ENCODE measurements at regions not wholly inside any gene's neighbourhood (a gene's known extent, or its start where the extent isn't known, plus 50 kb on each side); places are given as distances from the start of the nearest gene placed in this dataset.

GRCh38 chr1:23639460-23640095 is 52.0 kb upstream of the RPL11 start:
- DNase-seq (ENCODE audit: low read depth, low spot score): no peak

GRCh38 chr1:23638786-23639241 is 52.8 kb upstream of the RPL11 start:
- DNase-seq (ENCODE audit: low read depth, low spot score): no peak

- DNase-seq (ENCODE audit: low read depth, low spot score): no peak
Measured at GRCh38 chr1:23638188-23638619, 53.4 kb upstream of the RPL11 start.

GRCh38 chr1:23636009-23636408 is 55.6 kb upstream of the RPL11 start:
- DNase-seq (ENCODE audit: low read depth, low spot score): no peak

- peak; percentile 36 for DNase-seq (ENCODE audit: low read depth, low spot score)
Measured at GRCh38 chr1:23634840-23635651, 56.6 kb upstream of the RPL11 start.

- no peak for DNase-seq (ENCODE audit: low read depth, low spot score)
Measured at GRCh38 chr1:23634518-23634839, 57.1 kb upstream of the RPL11 start.

GRCh38 chr1:23632479-23633160 is 59.0 kb upstream of the RPL11 start:
- DNase-seq (ENCODE audit: low read depth, low spot score): no peak

- DNase-seq (ENCODE audit: low read depth, low spot score): no peak
Measured at GRCh38 chr1:23629708-23630290, 61.8 kb upstream of the RPL11 start.

GRCh38 chr1:23628951-23629387 is 62.6 kb upstream of the RPL11 start:
- DNase-seq (ENCODE audit: low read depth, low spot score): no peak

GRCh38 chr1:23627069-23627735 is 64.4 kb upstream of the RPL11 start:
- no peak for DNase-seq (ENCODE audit: low read depth, low spot score)

DNA sequence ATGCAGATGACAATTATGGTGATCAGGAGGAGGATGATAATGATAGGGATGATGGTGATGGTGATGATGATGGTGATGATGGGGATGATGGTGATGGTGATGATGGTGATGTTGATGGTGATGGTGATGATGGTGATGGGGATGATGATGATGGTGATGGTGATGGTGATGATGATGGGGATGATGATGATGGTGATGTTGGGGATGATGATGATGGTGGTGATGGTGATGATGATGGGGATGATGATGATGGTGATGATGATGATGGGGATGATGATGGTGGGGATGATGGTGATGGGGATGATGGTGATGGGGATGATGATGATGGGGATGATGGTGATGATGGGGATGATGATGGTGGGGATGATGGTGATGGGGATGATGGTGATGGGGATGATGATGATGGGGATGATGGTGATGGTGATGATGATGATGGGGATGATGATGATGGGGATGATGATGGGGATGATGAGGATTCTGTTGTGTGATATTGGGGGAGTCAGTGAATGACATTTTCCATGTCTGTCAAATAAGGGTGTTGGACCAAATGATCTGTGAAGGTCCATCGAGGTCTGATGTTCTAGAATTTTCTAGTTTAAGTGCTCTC is 65.6 kb upstream of the RPL11 start:
- no peak for DNase-seq (ENCODE audit: low read depth, low spot score)

- DNase-seq (ENCODE audit: low read depth, low spot score): no peak
Measured at GRCh38 chr1:23625459-23625858, 66.1 kb upstream of the RPL11 start.

DNA sequence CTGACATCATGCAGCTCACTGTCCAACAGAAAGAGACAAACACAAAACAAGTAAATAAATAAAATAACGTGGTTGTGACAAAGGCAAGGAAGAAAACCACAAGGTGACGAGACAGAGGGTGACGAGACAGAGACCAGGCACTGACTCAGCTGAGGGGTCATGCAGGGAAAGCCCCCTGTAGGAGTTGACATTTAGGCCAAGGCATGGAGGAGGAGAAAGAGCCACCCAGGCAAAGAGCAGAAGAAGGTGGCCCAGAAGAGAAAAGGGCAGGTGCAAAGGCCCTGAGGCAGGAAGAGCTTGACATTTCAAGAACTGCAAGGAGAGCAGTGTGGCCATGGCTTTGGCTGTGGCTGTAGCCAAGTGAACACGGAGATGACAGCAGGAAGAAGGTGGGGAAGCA is 65.1 kb upstream of the ID3 start:
- no peak for DNase-seq (ENCODE audit: low read depth, low spot score)

DNA sequence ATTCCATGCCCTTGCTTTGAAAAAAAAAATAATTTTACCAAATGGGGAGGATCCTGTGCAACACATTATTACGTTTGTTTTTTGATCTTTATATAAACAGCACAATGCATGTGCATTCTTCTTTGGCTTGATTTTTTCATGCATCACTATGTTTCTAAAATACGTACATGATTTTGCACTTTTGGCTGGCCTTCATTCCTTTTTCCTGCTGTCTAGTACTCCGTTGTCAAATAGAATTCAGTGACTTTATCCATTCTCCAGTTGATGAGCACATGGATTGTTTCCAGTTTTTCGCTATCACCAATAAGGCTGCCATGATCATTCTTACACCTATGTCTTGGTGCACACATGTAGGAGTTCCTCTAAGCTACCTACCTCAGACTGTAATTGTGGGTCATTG is 63.0 kb upstream of the ID3 start:
- no peak for DNase-seq (ENCODE audit: low read depth, low spot score)

DNA sequence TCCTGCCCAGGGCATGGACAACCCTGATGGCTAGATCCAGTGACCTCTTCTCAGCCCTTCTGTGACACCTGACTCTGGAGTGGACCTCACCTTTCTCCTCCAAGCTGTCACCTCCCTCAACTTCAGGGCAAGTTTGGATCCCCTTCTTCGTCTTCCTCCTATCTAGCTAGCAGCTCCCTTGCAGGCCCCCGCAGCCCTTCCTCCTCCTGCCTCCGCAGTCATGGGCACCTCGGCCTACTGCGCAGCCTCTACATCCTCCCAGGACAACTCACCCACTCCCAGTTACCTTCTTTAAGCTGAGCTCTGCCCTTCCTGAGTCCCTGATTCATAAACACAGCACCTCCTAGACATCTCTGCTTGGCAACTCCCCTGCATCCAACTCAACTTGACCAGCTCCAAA is 61.3 kb upstream of the ID3 start:
- DNase-seq (ENCODE audit: low read depth, low spot score): no peak

DNA sequence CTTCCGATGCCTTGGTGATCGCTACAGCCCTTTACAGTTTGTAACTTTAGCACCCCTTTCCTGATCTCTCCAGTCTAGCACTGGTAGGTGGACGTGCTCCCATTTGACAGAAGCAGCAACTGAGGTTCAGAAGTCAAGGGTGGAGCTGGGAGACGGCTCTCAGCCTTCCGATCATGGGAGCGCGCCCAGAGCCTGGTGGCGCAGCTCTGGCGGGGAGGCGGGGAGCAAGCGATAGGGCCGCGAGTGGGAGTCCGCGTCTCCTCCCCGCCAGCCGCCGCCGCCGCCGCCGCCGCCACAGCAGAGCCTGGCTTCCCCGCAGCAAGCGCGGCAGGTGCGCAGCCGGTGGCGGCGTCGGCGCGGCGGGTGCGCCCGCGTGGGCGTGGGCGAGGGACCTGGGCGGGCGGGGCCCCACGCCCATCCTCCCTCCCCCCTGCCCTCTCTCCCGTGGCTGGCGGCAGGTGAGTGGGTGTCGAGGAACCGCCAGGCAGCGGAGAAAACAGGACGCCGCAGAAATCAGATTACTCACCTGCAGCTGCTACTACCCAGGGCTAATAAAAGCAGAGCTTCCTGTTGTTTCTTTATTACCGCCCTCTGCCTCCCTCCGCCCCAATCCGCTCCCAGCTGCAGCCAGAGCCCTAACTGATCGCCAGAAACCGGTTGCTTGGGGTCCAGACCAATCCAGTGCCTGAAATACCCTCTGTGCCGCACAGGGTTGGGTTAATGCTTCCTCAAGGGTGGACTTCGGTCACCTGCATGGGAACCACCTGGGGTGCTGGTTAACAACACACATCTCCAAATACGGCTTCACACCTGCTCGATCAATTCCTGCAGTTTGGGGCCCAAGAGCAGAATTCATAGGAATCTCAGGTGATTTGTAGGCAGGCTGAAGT is 60.2 kb upstream of the ID3 start:
- peak; percentile 73 for DNase-seq (ENCODE audit: low read depth, low spot score)

GRCh38 chr1:23618586-23619083 is 59.3 kb upstream of the ID3 start:
- DNase-seq (ENCODE audit: low read depth, low spot score): no peak

DNA sequence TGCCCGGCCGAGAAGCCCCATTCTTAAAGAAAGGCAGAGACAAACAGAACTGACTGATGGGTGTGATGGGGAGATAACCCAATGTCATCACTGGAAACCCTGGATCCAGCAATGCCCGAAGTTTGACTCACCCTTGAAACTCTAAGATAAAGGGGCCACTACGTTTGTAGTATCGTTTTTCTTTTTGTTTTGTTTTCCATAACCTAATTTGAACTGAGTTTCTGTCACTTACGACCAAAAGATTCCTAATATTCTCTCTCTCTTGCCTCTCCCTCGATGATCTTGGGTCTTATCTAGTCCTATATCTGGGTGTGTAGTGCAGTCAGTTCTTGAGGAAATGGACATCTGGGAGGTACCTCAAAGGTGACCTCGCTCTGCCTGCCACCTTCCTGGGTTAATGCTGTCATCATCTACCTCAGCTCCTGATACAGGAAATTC is 57.8 kb upstream of the ID3 start:
- DNase-seq (ENCODE audit: low read depth, low spot score): no peak

GRCh38 chr1:23616292-23616824 is 57.1 kb upstream of the ID3 start:
- DNase-seq (ENCODE audit: low read depth, low spot score): no peak

- no peak for DNase-seq (ENCODE audit: low read depth, low spot score)
Measured at GRCh38 chr1:23615852-23616251, 56.6 kb upstream of the ID3 start.
